ENCODE measurements at regions not wholly inside any gene's neighbourhood (a gene's known extent, or its start where the extent isn't known, plus 50 kb on each side); places are given as distances from the start of the nearest gene placed in this dataset.

GRCh38 chrX:25872786-25873185, 265.4 kb upstream of the MAGEB18 start:
- H3K9ac ChIP-seq (ENCODE audit: insufficient read depth in 1 of 2, low read depth in 2 of 2, low read length in 2 of 2) = no peak overlapping the region
- no peaks in the 10 kb centered on the region for H3K79me2 ChIP-seq (ENCODE audit: control insufficient read depth, insufficient read depth, low read length)
- CTCF ChIA-PET (ENCODE audit: low intra/inter-chr PET ratio) = no interaction called here
- H3K9me1 ChIP-seq (ENCODE audit: control insufficient read depth, insufficient read depth, low read length) = no peaks in the 10 kb centered on the region
- H2AFZ ChIP-seq (ENCODE audit: low read depth, low read length) = no peak overlapping the region
- H3K27me3 ChIP-seq (ENCODE audit: control insufficient read depth in 2 of 2, insufficient read depth in 2 of 2, low read length in 2 of 2) = no peaks in the 10 kb centered on the region
- no peak overlapping the region for H3K4me2 ChIP-seq (ENCODE audit: insufficient read depth, low read length)
- H3K36me3 ChIP-seq (ENCODE audit: control insufficient read depth, insufficient read depth, low read length) = no peaks in the 10 kb centered on the region
- H3K27ac ChIP-seq (ENCODE audit: extremely low read depth, low read depth, low read length) = no peak overlapping the region
- BruUV-seq (replicated peaks) = no TSS peak
- no peaks in the 10 kb centered on the region for H4K20me1 ChIP-seq (replicated peaks; ENCODE audit: control insufficient read depth, insufficient read depth, low read length)
- H3K9me3 ChIP-seq (replicated peaks; ENCODE audit: control insufficient read depth, insufficient read depth, low read depth, low read length) = no peaks in the 10 kb centered on the region
- H3K4me3 ChIP-seq = no peak overlapping the region
- POLR2A ChIA-PET = no interaction called here
- FAIRE-seq (no peak), ATAC-seq (no peak), DNase-seq (ENCODE audit: extremely low read depth in 1 of 4, low spot score in 3 of 4) (no peak)
- H3K4me1 ChIP-seq (replicated peaks in 1 of 2; ENCODE audit: control insufficient read depth in 2 of 2, insufficient read depth in 2 of 2, low read length in 2 of 2) = no peaks in the 10 kb centered on the region
- intact Hi-C loops (cut with micrococcal nuclease) = no loop called here
- in situ Hi-C loops (cut with MboI) = no loop called here
- TF ChIP-seq SIN3B (IDR thresholded peaks at IDR 0.05; ENCODE audit: low read depth) = no peak
- TF ChIP-seq ZBTB40 (IDR thresholded peaks at IDR 0.05) = no peak
- TF ChIP-seq ZBTB40 (CRISPR knock-in tag; IDR thresholded peaks at IDR 0.05) = no peak
- no peak for TF ChIP-seq ZNF785 (CRISPR knock-in tag; IDR thresholded peaks at IDR 0.05)
- TF ChIP-seq, protein P1, sequence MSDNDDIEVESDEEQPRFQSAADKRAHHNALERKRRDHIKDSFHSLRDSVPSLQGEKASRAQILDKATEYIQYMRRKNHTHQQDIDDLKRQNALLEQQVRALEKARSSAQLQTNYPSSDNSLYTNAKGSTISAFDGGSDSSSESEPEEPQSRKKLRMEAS (CRISPR knock-in tag; IDR thresholded peaks at IDR 0.05) = no peak
- no peak for TF ChIP-seq PRMT5 (CRISPR knock-in tag; IDR thresholded peaks at IDR 0.05)
- no peak for TF ChIP-seq ZC3H8 (IDR thresholded peaks at IDR 0.05)
- TF ChIP-seq STAG1 (CRISPR knock-in tag; IDR thresholded peaks at IDR 0.05; ENCODE audit: borderline replicate concordance) = no peak

All from K562 (cell line).